Stomach (tissue), 4 donors: ENCODE measurements at regions not wholly inside any gene's neighbourhood (a gene's known extent, or its start where the extent isn't known, plus 50 kb on each side); places are given as distances from the start of the nearest gene placed in this dataset.

Experiments
- CTCF ChIP-seq, 7 experiments: fragments of 450-650 bp in 4 of 7; fragments of 200-600 bp in 3 of 7; sonication (generic) in 3 of 7; IDR thresholded peaks; one replicate each; pipeline ENCODE4 v1.5.1; 2016 to 2019; ENCODE audit warnings: antibody characterized with exemption in 7 of 7, control low read depth in 2 of 7, mild to moderate bottlenecking in 1 of 7
- EP300 ChIP-seq: sonication (generic); formaldehyde crosslinking; IDR thresholded peaks from one replicate; pipeline ENCODE4 v1.6.1; 2017; ENCODE audit warnings: antibody characterized with exemption
- POLR2A ChIP-seq, 4 donors: fragments of 450-650 bp; IDR thresholded peaks; one replicate each; pipeline ENCODE4 v1.6.1; 2016; ENCODE audit warnings: antibody characterized with exemption in 4 of 4, control low read depth in 2 of 4, mild to moderate bottlenecking in 1 of 4, moderate library complexity in 1 of 4

DNA sequence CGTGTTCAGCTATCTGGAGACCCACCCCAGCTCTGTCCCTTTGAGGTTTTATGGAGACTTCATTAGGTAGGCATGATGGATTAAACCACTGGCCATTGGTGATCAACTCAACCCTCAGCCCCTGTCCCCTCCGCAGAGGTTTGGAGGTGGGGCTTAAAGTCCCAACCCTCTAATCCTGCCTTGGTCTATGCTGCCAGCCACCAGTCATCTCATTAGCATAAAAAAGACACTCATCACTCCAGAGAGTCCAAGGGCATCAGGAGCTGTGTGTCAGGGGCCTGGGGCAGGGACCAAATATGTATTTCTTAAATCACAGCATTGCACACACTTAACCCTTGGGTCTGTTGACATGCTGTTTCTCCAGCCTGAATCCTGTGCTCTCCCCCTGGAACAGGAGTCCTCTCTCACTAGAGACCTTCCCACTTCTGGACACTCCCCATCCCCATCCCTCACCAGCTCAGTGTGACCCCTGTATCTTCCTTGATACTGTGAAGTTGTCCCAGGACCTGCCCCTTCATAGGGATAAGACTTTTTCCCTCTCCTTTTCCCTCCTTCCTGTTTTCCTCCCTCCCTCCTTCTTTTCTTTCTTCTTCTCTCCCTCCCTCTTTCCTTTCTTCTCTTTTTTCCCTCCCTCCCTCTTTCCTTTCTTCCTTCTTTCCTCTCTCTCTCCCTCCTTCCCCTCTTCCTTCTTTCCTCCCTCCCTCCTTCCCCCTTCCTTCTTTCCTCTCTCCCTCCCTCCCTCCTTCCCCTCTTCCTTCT is 54.7 kb upstream of the CLMN start:
- TF ChIP-seq CTCF (IDR thresholded peaks at IDR 0.05) (no peak), POLR2A (IDR thresholded peaks at IDR 0.05) (no peak), EP300 (no peak)
